GM12891 (cell line): ENCODE measurements at regions not wholly inside any gene's neighbourhood (a gene's known extent, or its start where the extent isn't known, plus 50 kb on each side); places are given as distances from the start of the nearest gene placed in this dataset.

Source experiments
- PAX5 ChIP-seq: IDR thresholded peaks from 2 replicates; pipeline ENCODE4 v1.6.1; 2011; ENCODE audit warnings: low read length, moderate library complexity, mild to moderate bottlenecking; ENCODE audit not compliant: insufficient read depth, severe bottlenecking
- POLR2A ChIP-seq: IDR thresholded peaks from 2 replicates; pipeline ENCODE4 v1.6.1; 2011; ENCODE audit warnings: low read depth, low read length, control low read depth
- POLR2AphosphoS5 ChIP-seq: IDR thresholded peaks from 2 replicates; pipeline ENCODE4 v1.6.1; 2011; ENCODE audit warnings: low read depth, low read length, control low read depth
- POU2F2 ChIP-seq: IDR thresholded peaks from 2 replicates; pipeline ENCODE4 v1.6.1; 2011; ENCODE audit warnings: low read depth, mild to moderate bottlenecking, control low read depth, low read length, moderate library complexity
- SPI1 ChIP-seq: IDR thresholded peaks from 2 replicates; pipeline ENCODE4 v1.6.1; 2011; ENCODE audit warnings: low read depth, low read length, control low read depth
- TAF1 ChIP-seq: IDR thresholded peaks from 2 replicates; pipeline ENCODE4 v1.6.1; 2011; ENCODE audit warnings: low read depth, low read length, control low read depth

DNA sequence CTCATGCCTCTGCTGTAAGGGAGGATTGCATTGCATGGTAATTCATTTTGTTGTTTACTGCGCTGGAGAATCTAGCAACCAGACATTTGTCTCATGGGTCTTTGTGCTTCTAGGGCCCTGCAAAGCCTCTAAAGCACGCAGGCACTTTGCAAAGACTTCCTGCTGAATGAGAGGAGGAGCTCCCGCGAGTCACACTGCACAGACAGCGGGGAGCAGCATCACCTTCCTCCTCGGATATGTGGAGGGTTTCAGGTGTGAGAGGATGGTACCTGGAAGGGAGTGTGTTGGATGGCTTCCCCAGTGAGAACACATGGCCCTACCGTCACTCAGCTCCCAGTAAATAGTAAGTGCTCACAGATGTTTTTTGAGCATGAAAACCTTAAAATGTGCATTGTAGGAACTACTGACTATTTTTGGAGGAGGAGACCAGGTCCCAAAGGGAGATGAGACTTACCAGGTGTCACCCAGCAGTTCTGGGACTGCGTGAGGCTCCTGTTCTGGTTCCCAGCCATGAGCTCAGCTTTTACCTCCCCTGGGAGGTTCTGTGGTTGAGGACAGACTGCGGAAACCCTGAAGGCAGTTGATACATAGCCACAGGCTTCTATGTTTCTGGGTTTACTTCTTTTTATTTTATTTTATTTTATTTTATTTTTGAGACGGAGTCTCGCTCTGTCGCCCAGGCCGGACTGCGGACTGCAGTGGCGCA is 278.0 kb downstream of the FGF9 start:
- TF ChIP-seq TAF1 (no peak), POLR2A (no peak), POLR2AphosphoS5 (no peak), POU2F2 (no peak), PAX5 (no peak), SPI1 (no peak)
